ENCODE measurements at regions not wholly inside any gene's neighbourhood (a gene's known extent, or its start where the extent isn't known, plus 50 kb on each side); places are given as distances from the start of the nearest gene placed in this dataset.
"Not testable (repeated sequence)": the region's sequence is repeated elsewhere in the genome, so short reads cannot be mapped to it uniquely, and the experiment has no call there.

GRCh38 chr4:167964766-167965373 is 127.5 kb upstream of the ANXA10 start:
- no peak overlapping the region for H3K4me3 ChIP-seq (ENCODE audit: control insufficient read depth, low read depth, low read length)
- no peak for TF ChIP-seq CTCF (IDR thresholded peaks at IDR 0.05; ENCODE audit: control insufficient read depth, insufficient read depth, low read depth, low read length, missing control alignments)
- DNase-seq (ENCODE audit: low read depth): no peak

GRCh38 chr4:167966143-167966542 is 126.2 kb upstream of the ANXA10 start:
- no peak for TF ChIP-seq CTCF (IDR thresholded peaks at IDR 0.05; ENCODE audit: control insufficient read depth, insufficient read depth, low read depth, low read length, missing control alignments)
- no peak overlapping the region for H3K4me3 ChIP-seq (ENCODE audit: control insufficient read depth, low read depth, low read length)
- no peak for DNase-seq (ENCODE audit: low read depth)

- H3K4me3 ChIP-seq (ENCODE audit: control insufficient read depth, low read depth, low read length): no peak overlapping the region
- no peak for DNase-seq (ENCODE audit: low read depth)
- TF ChIP-seq CTCF (IDR thresholded peaks at IDR 0.05; ENCODE audit: control insufficient read depth, insufficient read depth, low read depth, low read length, missing control alignments): no peak
Measured at GRCh38 chr4:167973513-167973912, 118.8 kb upstream of the ANXA10 start.

- TF ChIP-seq CTCF (IDR thresholded peaks at IDR 0.05; ENCODE audit: control insufficient read depth, insufficient read depth, low read depth, low read length, missing control alignments): no peak
- H3K4me3 ChIP-seq (ENCODE audit: control insufficient read depth, low read depth, low read length): no peak overlapping the region
- DNase-seq (ENCODE audit: low read depth): no peak
Measured at GRCh38 chr4:167985565-167985964, 106.8 kb upstream of the ANXA10 start.

GRCh38 chr4:167986044-167986443 is 106.3 kb upstream of the ANXA10 start:
- no peak for DNase-seq (ENCODE audit: low read depth)
- no peak overlapping the region for H3K4me3 ChIP-seq (ENCODE audit: control insufficient read depth, low read depth, low read length)
- TF ChIP-seq CTCF (IDR thresholded peaks at IDR 0.05; ENCODE audit: control insufficient read depth, insufficient read depth, low read depth, low read length, missing control alignments): no peak

GRCh38 chr4:167987285-167987684 is 105.1 kb upstream of the ANXA10 start:
- no peak for TF ChIP-seq CTCF (IDR thresholded peaks at IDR 0.05; ENCODE audit: control insufficient read depth, insufficient read depth, low read depth, low read length, missing control alignments)
- no peak for DNase-seq (ENCODE audit: low read depth)
- no peak overlapping the region for H3K4me3 ChIP-seq (ENCODE audit: control insufficient read depth, low read depth, low read length)

- H3K4me3 ChIP-seq (ENCODE audit: control insufficient read depth, low read depth, low read length): no peak overlapping the region
- no peak for DNase-seq (ENCODE audit: low read depth)
- no peak for TF ChIP-seq CTCF (IDR thresholded peaks at IDR 0.05; ENCODE audit: control insufficient read depth, insufficient read depth, low read depth, low read length, missing control alignments)
Measured at GRCh38 chr4:167989815-167990214, 102.5 kb upstream of the ANXA10 start.

- DNase-seq (ENCODE audit: low read depth); H3K4me3 ChIP-seq (ENCODE audit: control insufficient read depth, low read depth, low read length): not testable (repeated sequence)
Measured at GRCh38 chr4:168008112-168008511, 84.2 kb upstream of the ANXA10 start.
